HUES6 (cell line): ENCODE measurements at regions not wholly inside any gene's neighbourhood (a gene's known extent, or its start where the extent isn't known, plus 50 kb on each side); places are given as distances from the start of the nearest gene placed in this dataset.
"Not testable (repeated sequence)": the region's sequence is repeated elsewhere in the genome, so short reads cannot be mapped to it uniquely, and the experiment has no call there.

Experiments used
- H3K27ac ChIP-seq: 2 replicates; pipeline ENCODE4 v1.7.0; 2013; ENCODE audit warnings: low read depth, mild to moderate bottlenecking, low read length, inconsistent platforms
- H3K27me3 ChIP-seq: 2 replicates; pipeline ENCODE4 v1.6.1; 2013; ENCODE audit warnings: low read length; ENCODE audit not compliant: control insufficient read depth, insufficient read depth
- H3K36me3 ChIP-seq: 2 replicates; pipeline ENCODE4 v1.6.1; 2013; ENCODE audit warnings: low read length; ENCODE audit not compliant: control insufficient read depth, insufficient read depth
- H3K4me1 ChIP-seq: 2 replicates; pipeline ENCODE4 v1.6.1; 2013; ENCODE audit warnings: low read length; ENCODE audit not compliant: control insufficient read depth, insufficient read depth
- H3K4me3 ChIP-seq: 2 replicates; pipeline ENCODE4 v1.5.1; 2013; ENCODE audit warnings: low read depth, low read length
- H3K9ac ChIP-seq: one replicate; pipeline ENCODE4 v1.6.1; 2013; ENCODE audit warnings: mild to moderate bottlenecking, low read length
- H3K9me3 ChIP-seq: 2 replicates; pipeline ENCODE4 v1.6.1; 2013; ENCODE audit warnings: low read depth, low read length; ENCODE audit not compliant: control insufficient read depth, insufficient read depth

- no peak overlapping the region for H3K4me3 ChIP-seq
These were observed 93.8 kb upstream of the BMAL1 start for GRCh38 chr11:13183826-13184196.

GRCh38 chr11:13184295-13184794, 93.2 kb upstream of the BMAL1 start:
- Histone ChIP-seq H3K9ac (no peak overlapping the region), H3K27ac (no peak overlapping the region), H3K9me3 (peaks cover 12% of the 10 kb centered on the region), H3K27me3 (no peaks in the 10 kb centered on the region), H3K4me1 (no peaks in the 10 kb centered on the region), H3K4me3 (no peak overlapping the region), H3K36me3 (no peaks in the 10 kb centered on the region)

More at GRCh38 chr11:13183826-13184196, 93.8 kb upstream of the BMAL1 start:
- H3K27ac ChIP-seq: no peak overlapping the region
- no peak overlapping the region for H3K9ac ChIP-seq
- no peaks in the 10 kb centered on the region for H3K27me3 ChIP-seq
- H3K4me1 ChIP-seq: no peaks in the 10 kb centered on the region
- H3K36me3 ChIP-seq: no peaks in the 10 kb centered on the region
- H3K9me3 ChIP-seq: peaks cover 11% of the 10 kb centered on the region

GRCh38 chr11:13188179-13188578, 89.4 kb upstream of the BMAL1 start:
- no peak overlapping the region for H3K27ac ChIP-seq
- no peaks in the 10 kb centered on the region for H3K27me3 ChIP-seq
- no peaks in the 10 kb centered on the region for H3K4me1 ChIP-seq
- peaks cover 32% of the 10 kb centered on the region for H3K9me3 ChIP-seq
- no peaks in the 10 kb centered on the region for H3K36me3 ChIP-seq
- no peak overlapping the region for H3K4me3 ChIP-seq
- no peak overlapping the region for H3K9ac ChIP-seq

- no peaks in the 10 kb centered on the region for H3K4me1 ChIP-seq
- no peaks in the 10 kb centered on the region for H3K27me3 ChIP-seq
These were observed 87.8 kb upstream of the BMAL1 start for GRCh38 chr11:13189561-13190426.

GRCh38 chr11:13193613-13194012, 84.0 kb upstream of the BMAL1 start:
- no peaks in the 10 kb centered on the region for H3K27me3 ChIP-seq
- H3K4me1 ChIP-seq: no peaks in the 10 kb centered on the region
- no peak overlapping the region for H3K27ac ChIP-seq
- H3K9me3 ChIP-seq: peaks cover 33% of the 10 kb centered on the region
- no peak overlapping the region for H3K4me3 ChIP-seq
- H3K36me3 ChIP-seq: no peaks in the 10 kb centered on the region
- H3K9ac ChIP-seq: no peak overlapping the region

More at GRCh38 chr11:13189561-13190426, 87.8 kb upstream of the BMAL1 start:
- no peak overlapping the region for H3K9ac ChIP-seq
- no peak overlapping the region for H3K27ac ChIP-seq
- H3K9me3 ChIP-seq: peaks cover 32% of the 10 kb centered on the region
- no peak overlapping the region for H3K4me3 ChIP-seq
- no peaks in the 10 kb centered on the region for H3K36me3 ChIP-seq

GRCh38 chr11:13197374-13197773, 80.2 kb upstream of the BMAL1 start:
- peaks cover 10% of the 10 kb centered on the region; the same call in 1 of the 2 replicates for H3K9me3 ChIP-seq
- not testable (repeated sequence) for H3K4me1 ChIP-seq, H3K4me3 ChIP-seq, H3K36me3 ChIP-seq, H3K9ac ChIP-seq, H3K27ac ChIP-seq, H3K27me3 ChIP-seq

- no peak overlapping the region for H3K27ac ChIP-seq
These were observed 72.1 kb upstream of the BMAL1 start for GRCh38 chr11:13205486-13205885.

GRCh38 chr11:13206086-13206640, 71.4 kb upstream of the BMAL1 start:
- Histone ChIP-seq H3K9ac (no peak overlapping the region), H3K36me3 (no peaks in the 10 kb centered on the region), H3K27me3 (no peaks in the 10 kb centered on the region), H3K9me3 (no peaks in the 10 kb centered on the region; the same call in 1 of the 2 replicates), H3K4me3 (no peak overlapping the region), H3K27ac (no peak overlapping the region), H3K4me1 (peaks cover 32% of the 10 kb centered on the region)

More at GRCh38 chr11:13205486-13205885, 72.1 kb upstream of the BMAL1 start:
- no peaks in the 10 kb centered on the region; the same call in 1 of the 2 replicates for H3K9me3 ChIP-seq
- no peaks in the 10 kb centered on the region for H3K27me3 ChIP-seq
- no peak overlapping the region for H3K4me3 ChIP-seq
- H3K4me1 ChIP-seq: peaks cover 32% of the 10 kb centered on the region
- H3K36me3 ChIP-seq: no peaks in the 10 kb centered on the region
- H3K9ac ChIP-seq: no peak overlapping the region

- Histone ChIP-seq H3K9ac (peak overlapping the region; percentile 56), H3K4me3 (0 out of 2 replicates have a peak overlapping the region, but pooled peaks have one; percentile 34), H3K27ac (no peak overlapping the region), H3K4me1 (peaks cover 32% of the 10 kb centered on the region), H3K36me3 (no peaks in the 10 kb centered on the region), H3K9me3 (no peaks in the 10 kb centered on the region), H3K27me3 (no peaks in the 10 kb centered on the region)
These were observed 70.3 kb upstream of the BMAL1 start for GRCh38 chr11:13207270-13207664.

GRCh38 chr11:13207665-13208594, 69.7 kb upstream of the BMAL1 start:
- H3K9ac ChIP-seq: peak overlapping the region; percentile 56

More at GRCh38 chr11:13207665-13208594, 69.7 kb upstream of the BMAL1 start:
- H3K27me3 ChIP-seq: no peaks in the 10 kb centered on the region
- peak overlapping the region; percentile 34 for H3K4me3 ChIP-seq
- no peaks in the 10 kb centered on the region for H3K36me3 ChIP-seq
- H3K27ac ChIP-seq: peak overlapping the region; percentile 46; the same call in 1 of the 2 replicates
- H3K4me1 ChIP-seq: peaks cover 32% of the 10 kb centered on the region
- no peaks in the 10 kb centered on the region for H3K9me3 ChIP-seq
